Ovary (tissue), 7 donors: ENCODE measurements at regions not wholly inside any gene's neighbourhood (a gene's known extent, or its start where the extent isn't known, plus 50 kb on each side); places are given as distances from the start of the nearest gene placed in this dataset.

ENCODE experiments used
- DNase-seq, 5 donors: peaks; one replicate each; pipeline ENCODE4 v3.0.0-alpha.2; 2019 to 2020
- H3K27ac ChIP-seq, 2 donors: fragments of 200-600 bp; one replicate each; pipeline versions ENCODE4 v1.5.1 to v1.8.0; 2019 to 2022
- H3K27me3 ChIP-seq: fragments of 200-600 bp; one replicate; pipeline ENCODE4 v1.8.0; 2022
- H3K36me3 ChIP-seq: fragments of 200-600 bp; sonication (generic); one replicate; pipeline ENCODE4 v1.5.1; 2019
- H3K4me1 ChIP-seq: one replicate; pipeline ENCODE4 v1.8.1; 2013; ENCODE audit warnings: mild to moderate bottlenecking, moderate library complexity; ENCODE audit not compliant: insufficient read depth
- H3K4me3 ChIP-seq: fragments of 200-600 bp; sonication (generic); one replicate; pipeline ENCODE4 v1.5.1; 2017
- H3K9me3 ChIP-seq, 2 donors: fragments of 200-600 bp in 1 of 2; sonication (generic) in 1 of 2; one replicate each; pipeline versions ENCODE4 v1.5.1 to v1.8.1; 2013 to 2019; ENCODE audit warnings: mild to moderate bottlenecking in 1 of 2, moderate library complexity in 1 of 2
- EP300 ChIP-seq: sonication (generic); formaldehyde crosslinking; IDR thresholded peaks from one replicate; pipeline ENCODE4 v1.6.1; 2017; ENCODE audit warnings: antibody characterized with exemption
- POLR2A ChIP-seq: fragments of 450-650 bp; IDR thresholded peaks from one replicate; pipeline ENCODE4 v1.6.1; 2017; ENCODE audit warnings: antibody characterized with exemption, mild to moderate bottlenecking, moderate library complexity
- WGBS, 3 donors: extraction: QIAGEN DNeasy Blood & Tissue Kit in 1 of 3; methylation state at CpG; one replicate each; pipeline versions ENCODE4 v1.1.5 to v1.1.7; 2013 to 2017; 5-methylcytosine and 5-hydroxymethylcytosine counted together
- intact Hi-C, 4 donors: fragments of 100-400 bp; cut with DNase I; formaldehyde crosslinking; loops; one replicate each; pipeline versions ENCODE4 v1.11.0 to v1.15.1; 2022 to 2023
- TF ChIP-seq, protein P1 (sequence below), 3 donors: fragments of 450-650 bp in 2 of 3; fragments of 200-600 bp in 1 of 3; IDR thresholded peaks; one replicate each; pipeline versions ENCODE4 v1.5.1 to v1.8.0; 2016 to 2022; ENCODE audit warnings: antibody characterized with exemption in 3 of 3, mild to moderate bottlenecking in 1 of 3
- donor health status: DM: no; HTN: no; CAD: no; lungs with moderate emphysema.
- donor health status: DM: no; HTN: no; CAD: no.
- donor health status: Bipolar disorder and iron deficiency.
- donor health status: DM: no; HTN: no; CAD: no.
- donor health status: DM: yes; HTN: yes; CAD: no.

- Histone ChIP-seq H3K27ac (no peak overlapping the region), H3K4me3 (no peak overlapping the region), H3K4me1 (peaks cover 23% of the 10 kb centered on the region), H3K9me3 (no peaks in the 10 kb centered on the region), H3K36me3 (no peaks in the 10 kb centered on the region), H3K27me3 (no peaks in the 10 kb centered on the region)
- WGBS, 3 donors, result 66 to 76% (median 66%) methylated on average over 3 of the region's 3 CpGs
- no peak for DNase-seq
- TF ChIP-seq POLR2A (no peak), EP300 (no peak)
- TF ChIP-seq, protein P1, sequence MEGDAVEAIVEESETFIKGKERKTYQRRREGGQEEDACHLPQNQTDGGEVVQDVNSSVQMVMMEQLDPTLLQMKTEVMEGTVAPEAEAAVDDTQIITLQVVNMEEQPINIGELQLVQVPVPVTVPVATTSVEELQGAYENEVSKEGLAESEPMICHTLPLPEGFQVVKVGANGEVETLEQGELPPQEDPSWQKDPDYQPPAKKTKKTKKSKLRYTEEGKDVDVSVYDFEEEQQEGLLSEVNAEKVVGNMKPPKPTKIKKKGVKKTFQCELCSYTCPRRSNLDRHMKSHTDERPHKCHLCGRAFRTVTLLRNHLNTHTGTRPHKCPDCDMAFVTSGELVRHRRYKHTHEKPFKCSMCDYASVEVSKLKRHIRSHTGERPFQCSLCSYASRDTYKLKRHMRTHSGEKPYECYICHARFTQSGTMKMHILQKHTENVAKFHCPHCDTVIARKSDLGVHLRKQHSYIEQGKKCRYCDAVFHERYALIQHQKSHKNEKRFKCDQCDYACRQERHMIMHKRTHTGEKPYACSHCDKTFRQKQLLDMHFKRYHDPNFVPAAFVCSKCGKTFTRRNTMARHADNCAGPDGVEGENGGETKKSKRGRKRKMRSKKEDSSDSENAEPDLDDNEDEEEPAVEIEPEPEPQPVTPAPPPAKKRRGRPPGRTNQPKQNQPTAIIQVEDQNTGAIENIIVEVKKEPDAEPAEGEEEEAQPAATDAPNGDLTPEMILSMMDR (IDR thresholded peaks at IDR 0.05), result no peak
- intact Hi-C loops, result no loop called here
Measured at GRCh38 chr12:102755266-102755665, 161.8 kb downstream of the PAH start.

DNA sequence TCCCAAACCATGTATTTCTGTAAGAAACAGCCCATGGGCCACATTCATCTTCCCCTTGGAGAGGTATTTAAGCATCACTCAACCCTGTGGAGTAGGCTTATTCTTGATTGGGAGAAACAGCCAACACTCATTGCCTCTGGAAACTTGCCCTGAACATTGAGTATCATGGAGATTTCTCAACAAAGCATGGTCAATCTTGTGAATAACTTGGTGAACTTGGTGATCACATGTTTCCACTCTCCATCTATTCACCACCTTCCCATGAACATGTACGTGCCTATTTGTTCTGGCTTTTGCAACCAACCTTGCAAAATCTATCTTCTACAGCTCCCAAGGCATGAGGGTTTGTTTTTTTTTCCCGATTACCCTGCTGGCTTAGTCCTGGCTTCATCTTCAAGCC is 163.2 kb downstream of the PAH start:
- no peak overlapping the region for H3K4me3 ChIP-seq
- WGBS, 3 donors, result 75 to 84% (median 81%) methylated on average over 2 of the region's 2 CpGs
- no peaks in the 10 kb centered on the region for H3K9me3 ChIP-seq
- no peaks in the 10 kb centered on the region for H3K27me3 ChIP-seq
- TF ChIP-seq EP300 (no peak), POLR2A (no peak)
- TF ChIP-seq, protein P1 (IDR thresholded peaks at IDR 0.05), result no peak
- intact Hi-C loops, result no loop called here
- H3K4me1 ChIP-seq, result peaks cover 20% of the 10 kb centered on the region
- H3K27ac ChIP-seq, result no peak overlapping the region
- H3K36me3 ChIP-seq, result no peaks in the 10 kb centered on the region
- no peak for DNase-seq

DNA sequence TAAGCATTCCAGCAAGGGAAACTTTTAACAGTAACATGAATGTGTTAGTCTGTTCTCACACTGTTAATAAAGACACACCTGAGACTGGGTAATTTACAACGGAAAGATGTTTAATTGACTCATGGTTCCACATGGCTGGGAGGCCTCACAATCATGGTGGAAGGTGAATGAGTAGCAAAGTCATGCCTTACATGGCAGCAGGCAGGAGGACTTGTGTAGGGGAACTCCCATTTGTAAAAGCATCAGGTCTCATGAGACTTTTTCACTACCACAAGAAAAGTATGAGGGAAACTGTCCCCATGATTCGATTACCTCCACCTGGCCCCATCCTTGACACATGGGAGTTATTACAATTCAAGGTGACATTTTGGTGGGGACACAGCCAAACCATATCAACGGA is 168.3 kb downstream of the PAH start:
- Histone ChIP-seq H3K27me3 (no peaks in the 10 kb centered on the region), H3K4me3 (no peak overlapping the region), H3K9me3 (no peaks in the 10 kb centered on the region), H3K27ac (no peak overlapping the region), H3K36me3 (no peaks in the 10 kb centered on the region), H3K4me1 (peaks cover under 1% of the 10 kb centered on the region)
- intact Hi-C loops, result no loop called here
- WGBS, 3 donors, result 71 to 96% (median 93%) methylated on average over 3 of the region's 3 CpGs
- DNase-seq, result no peak
- no peak for TF ChIP-seq EP300
- no peak for TF ChIP-seq POLR2A
- TF ChIP-seq, protein P1 (IDR thresholded peaks at IDR 0.05), result no peak

DNA sequence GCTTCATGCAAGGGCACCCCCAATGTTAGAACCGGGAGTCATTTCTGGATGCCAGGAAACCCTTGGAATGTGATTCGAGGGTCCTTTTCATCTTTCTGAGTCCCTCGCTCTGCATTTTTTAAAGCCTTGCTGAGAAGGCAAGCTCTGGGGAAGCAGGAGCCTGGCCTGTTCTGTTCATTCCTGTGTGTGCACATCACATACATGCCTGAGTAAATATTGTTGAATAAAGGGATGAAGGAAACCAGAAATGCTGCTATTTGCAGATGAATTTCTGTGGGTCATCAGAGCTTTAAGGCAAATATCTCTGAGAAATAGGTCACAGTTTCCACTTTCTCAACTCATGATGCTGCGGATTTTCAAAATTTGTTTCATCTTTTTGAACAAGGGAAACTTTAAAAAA is 170.1 kb downstream of the PAH start:
- H3K36me3 ChIP-seq, result no peaks in the 10 kb centered on the region
- intact Hi-C loops, result no loop called here
- no peaks in the 10 kb centered on the region for H3K27me3 ChIP-seq
- no peaks in the 10 kb centered on the region for H3K9me3 ChIP-seq
- H3K4me1 ChIP-seq, result no peaks in the 10 kb centered on the region
- TF ChIP-seq POLR2A (no peak), EP300 (no peak)
- TF ChIP-seq, protein P1 (IDR thresholded peaks at IDR 0.05), result no peak
- WGBS, 3 donors, result 60 to 73% (median 70%) methylated on average over 4 of the region's 4 CpGs
- H3K4me3 ChIP-seq, result no peak overlapping the region
- DNase-seq, result no peak
- H3K27ac ChIP-seq, result no peak overlapping the region
